ENCODE measurements at regions not wholly inside any gene's neighbourhood (a gene's known extent, or its start where the extent isn't known, plus 50 kb on each side); places are given as distances from the start of the nearest gene placed in this dataset.
"Not testable (repeated sequence)": the region's sequence is repeated elsewhere in the genome, so short reads cannot be mapped to it uniquely, and the experiment has no call there.

DNA sequence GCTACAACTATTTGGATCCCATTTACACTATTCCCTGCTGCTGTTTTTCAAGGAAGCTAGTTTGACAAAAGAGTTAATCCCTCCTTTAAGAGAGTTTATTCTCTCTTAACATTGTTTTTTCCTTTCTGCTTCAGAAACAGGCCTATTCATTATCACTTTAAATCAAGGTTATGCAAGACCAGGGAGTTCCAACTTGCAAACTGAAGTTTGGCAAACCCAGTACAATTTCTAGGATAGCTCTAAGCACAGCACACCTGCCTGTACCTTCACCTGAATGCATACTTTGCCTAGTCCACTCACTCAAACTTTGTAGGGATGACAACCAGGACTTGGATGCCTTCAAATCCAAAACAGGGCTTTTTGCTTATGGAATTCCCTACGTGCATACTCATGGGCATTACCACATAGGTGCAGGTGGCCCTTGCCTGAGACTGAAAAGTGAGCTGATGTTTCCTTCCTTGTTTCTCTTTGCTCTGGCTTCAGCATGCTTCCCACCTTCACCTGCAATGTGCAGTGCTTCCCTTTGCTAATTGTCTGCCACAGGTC, 193.8 kb upstream of the MMADHC start:
- DNase-seq = no peak

DNA sequence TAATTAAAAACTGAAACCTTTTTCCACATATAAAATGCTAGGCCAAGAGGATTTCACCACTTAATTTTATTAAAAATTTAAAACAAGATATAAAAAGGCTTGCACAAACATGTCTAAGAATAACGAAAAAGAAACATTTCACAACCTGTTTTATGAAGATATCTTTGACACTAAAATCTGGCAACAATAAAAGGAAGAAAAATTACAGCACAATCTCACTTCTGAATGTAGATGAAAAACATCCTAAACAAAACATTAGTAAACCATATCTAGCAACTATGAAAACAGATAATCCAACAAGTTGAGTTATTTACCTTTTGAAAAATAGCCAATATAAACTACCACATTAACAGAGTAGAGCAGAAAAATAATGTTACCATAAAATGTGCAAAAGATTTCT, 185.4 kb upstream of the MMADHC start:
- no peak for DNase-seq

DNA sequence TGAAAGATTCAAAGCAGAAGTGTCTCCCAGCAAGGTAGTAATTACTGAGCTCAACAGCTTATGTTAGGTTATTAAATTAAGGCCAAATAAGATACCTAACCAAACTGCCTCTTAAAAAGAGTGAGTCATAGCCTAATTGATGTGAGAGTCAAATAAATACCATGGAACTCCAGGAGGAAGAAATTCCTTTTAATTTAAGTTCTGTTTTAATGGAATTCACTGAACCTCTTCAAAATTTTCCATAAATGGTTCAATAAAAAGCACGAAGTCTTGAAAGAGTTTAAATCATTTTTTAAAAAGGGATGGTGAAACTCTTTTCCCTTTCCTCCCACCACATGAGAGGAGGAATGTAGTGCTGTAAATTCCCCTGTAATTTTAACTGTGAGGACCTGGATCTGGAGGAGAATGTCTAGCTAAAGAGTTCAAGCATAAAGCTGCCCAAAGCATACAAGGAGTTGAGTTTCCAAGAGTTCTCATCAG, 180.8 kb upstream of the MMADHC start:
- peak; percentile 77 for DNase-seq

DNA sequence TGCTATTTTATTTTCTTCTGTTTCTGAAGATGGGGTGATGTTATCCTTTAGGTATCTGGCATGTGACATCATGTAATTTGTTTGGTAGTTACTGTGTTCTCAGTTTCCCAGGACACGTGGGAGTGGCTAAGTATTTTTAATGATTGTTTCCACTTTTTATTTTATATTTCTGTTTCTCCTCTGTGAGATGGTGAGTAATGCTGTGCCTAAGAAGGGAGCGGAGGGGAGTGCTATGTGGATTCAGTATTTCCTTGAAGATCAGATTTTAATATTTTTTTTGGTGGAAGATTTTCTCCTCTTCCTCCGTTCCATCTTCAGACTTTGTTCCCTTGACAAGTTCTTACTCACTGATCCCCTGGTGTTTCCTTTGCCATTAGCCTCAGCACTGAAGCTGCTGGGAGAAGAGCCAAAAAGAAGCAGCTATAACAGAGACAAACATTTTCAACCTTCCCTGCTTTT, 180.0 kb upstream of the MMADHC start:
- peak; percentile 34 for DNase-seq

DNA sequence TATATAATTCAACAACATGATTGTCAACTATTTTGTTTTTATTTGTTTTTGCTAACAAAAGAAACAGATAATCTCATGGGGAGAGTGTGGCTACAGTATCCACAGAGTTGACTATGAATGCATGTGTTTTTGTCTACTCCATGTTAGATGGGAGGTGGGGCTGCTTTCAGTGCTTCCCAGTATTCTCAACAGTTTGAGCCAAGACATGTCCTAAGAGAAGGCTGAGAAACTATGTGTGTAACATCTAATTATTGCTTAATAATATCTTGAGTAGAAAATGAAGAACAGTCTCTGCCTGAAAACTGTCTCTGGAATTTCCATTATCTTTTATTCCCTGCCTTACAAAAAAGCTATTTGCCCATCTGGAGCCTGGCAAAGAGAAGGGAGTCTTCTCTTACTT, 178.8 kb upstream of the MMADHC start:
- no peak for DNase-seq

DNA sequence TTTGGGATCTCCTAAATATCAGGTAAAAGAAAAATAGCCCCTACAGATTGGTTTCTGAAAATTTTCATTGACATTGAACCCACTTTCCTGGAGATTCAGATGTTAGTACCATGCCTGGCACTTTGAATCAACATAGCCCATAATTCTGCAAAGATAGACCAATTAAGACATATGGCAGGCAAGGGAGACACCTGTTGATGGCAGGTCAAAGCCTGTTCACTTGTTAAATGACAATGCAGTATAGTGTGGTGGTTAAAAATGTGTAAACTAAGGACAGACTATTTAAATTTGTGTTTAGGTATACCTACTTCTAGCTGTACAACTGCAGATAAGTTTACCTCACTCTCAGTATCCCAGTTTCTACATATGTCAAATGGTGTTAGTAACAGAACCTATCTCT, 178.1 kb upstream of the MMADHC start:
- DNase-seq = peak; percentile 67

DNA sequence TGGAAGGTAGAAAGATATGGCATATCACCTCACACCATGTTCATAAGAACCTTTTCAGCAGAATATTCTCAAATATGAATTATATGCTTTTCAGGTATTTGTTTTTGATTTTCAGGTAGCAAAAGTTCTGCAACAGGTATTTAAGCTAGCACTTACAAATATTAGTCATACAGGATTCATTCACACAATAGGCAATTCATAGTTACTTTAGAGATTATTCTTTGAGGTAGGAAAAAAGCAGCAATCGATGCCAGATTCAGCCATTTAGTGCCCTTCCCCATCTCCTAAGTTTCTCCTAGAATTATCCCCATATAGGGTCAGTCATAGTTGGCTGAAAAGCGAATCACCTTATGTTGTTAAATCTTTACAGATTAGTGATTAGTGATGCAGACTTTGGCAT, 177.4 kb upstream of the MMADHC start:
- DNase-seq = no peak

DNA sequence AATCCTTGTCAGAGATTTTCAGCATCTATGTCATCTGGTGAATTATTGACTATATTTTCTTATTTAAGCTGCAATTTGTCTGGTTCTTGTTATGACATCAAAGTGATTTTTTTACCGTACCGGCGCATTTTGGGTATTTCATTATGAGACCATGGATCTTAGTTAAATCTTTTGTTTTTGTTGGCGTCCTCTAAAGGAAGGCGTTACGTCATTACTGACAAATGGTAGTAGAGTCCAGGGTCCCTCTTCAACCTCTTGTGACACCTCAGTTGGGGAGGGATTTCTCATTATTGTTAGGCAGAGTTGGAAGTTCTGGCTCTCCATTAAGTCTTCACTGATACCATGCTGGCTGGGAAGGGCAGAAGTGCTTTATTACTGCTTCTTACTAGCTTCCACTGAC, 175.8 kb upstream of the MMADHC start:
- no peak for DNase-seq

DNA sequence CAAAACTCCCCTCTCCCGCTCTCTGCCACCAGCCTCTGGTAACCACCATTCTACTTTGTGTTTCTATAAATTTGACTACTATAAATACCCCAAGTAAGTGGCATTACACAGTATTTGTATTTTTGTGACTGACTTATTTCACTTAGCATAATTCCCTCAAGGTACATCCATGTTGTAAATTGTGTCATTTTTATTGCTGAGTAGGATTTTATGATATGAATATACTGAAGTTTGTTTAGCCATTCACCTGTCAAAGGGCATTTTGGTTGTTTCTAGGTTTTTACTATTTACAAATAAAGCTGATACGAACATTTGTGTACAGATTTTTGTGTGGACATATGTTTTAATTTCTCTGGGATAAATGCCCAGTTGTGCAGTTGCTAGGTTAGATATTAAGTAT, 174.0 kb upstream of the MMADHC start:
- DNase-seq = no peak

DNA sequence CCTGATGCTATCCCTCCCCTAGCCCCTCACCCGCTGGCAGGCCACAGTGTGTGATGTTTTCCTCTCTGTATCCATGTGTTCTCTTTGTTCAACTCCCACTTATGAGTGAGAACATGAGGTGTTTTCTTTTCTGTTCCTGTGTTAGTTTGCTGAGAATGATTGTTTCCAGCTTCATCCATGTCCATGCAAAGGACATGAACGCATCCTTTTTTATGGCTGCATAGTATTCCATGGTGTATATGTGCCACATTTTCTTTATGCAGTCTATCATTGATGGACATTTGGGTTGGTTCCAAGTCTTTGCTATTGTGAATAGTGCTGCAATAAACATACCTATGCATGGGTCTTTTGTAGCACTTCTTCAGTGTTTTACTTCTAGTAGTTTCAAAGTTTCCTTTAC, 171.8 kb upstream of the MMADHC start:
- DNase-seq = not testable (repeated sequence)

DNA sequence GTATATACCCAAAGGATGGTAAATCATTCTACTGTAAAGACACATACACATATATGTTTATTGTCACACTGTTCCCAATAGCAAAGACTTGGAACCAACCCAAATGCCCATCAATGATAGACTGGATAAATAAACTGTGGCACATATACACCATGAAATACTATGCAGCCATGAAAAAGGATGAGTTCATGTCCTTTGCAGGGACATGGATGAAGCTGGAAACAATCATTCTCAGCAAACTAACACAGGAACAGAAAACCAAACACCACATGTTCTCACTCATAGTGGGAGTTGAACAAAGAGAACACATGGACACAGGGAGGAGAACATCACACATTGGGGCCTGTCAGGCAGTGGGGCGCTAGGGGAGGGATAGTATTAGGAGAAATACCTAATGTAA, 167.1 kb upstream of the MMADHC start:
- DNase-seq = not testable (repeated sequence)

DNA sequence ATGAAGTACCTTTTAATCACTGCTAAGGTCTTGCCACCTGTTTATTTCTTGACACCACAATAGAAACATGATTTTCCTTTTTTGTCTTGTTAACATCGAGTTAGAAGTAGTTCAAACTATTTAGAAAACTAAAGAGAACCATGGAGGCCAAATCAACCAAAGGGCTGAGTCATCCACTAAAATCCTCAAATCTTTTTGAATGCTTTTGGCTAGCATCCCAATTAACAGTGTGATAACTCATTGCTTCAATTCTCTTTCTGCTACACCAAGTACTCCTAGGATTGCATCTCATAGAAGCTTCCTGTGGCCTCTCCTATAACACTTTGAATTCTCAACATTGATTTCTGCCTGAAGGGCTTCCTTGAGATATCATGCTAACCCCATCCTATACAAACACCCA, 159.9 kb upstream of the MMADHC start:
- DNase-seq = no peak

DNA sequence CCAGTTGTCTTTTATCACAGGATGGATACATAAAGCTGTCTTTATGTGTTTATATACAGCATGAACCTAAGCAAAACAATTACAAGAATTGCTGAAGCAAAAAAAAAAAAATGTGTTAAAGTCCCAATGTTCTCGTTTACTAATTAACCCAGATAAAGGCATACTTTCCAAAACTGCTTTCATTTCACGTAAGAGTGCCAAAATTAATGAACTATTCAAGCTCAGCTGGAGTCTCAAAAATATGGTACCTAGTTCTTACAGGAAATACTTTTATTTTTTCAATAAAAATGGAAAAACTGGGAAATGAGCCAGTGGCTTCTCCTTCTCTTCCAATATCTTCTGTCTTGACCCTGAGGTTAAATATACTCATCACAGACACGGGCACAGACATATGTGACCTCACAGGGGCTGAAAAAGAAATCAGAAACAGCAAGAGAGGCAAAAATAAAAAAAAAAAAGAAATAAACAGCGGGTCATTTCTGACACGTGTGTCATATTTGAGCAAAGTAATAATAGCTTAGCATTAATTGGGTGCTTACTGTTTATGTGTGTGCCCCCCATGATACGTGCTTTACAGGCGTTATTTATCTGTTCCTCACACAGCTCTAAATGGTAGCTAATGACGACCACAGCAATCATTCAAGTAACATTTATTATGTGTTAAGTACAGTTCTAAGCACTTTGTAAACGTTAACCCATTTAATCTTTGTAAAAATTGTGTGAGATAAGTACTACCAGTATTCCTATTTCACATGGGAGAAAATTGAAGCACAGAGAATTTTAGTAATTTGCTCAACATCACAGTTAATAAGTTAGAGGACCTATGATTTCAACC, 158.0 kb upstream of the MMADHC start:
- DNase-seq = no peak

DNA sequence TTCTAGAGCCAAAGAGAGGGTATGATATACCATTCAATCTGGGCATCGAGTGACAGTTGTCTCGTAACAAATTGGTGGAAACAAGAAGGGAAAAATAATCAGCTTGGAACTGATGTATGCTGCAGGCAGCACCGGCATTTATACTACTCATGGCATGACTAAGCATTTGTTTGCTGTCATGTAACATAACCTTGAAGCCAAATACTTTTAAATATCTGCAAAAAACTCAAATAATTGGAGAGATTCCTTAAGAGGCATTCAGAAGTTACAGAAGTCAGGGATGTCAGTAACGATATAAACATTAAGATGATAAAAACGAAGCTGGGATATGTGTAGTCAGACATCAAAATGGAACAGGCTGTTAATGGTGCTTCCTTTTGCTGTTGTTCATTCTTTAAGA, 157.3 kb upstream of the MMADHC start:
- no peak for DNase-seq

DNA sequence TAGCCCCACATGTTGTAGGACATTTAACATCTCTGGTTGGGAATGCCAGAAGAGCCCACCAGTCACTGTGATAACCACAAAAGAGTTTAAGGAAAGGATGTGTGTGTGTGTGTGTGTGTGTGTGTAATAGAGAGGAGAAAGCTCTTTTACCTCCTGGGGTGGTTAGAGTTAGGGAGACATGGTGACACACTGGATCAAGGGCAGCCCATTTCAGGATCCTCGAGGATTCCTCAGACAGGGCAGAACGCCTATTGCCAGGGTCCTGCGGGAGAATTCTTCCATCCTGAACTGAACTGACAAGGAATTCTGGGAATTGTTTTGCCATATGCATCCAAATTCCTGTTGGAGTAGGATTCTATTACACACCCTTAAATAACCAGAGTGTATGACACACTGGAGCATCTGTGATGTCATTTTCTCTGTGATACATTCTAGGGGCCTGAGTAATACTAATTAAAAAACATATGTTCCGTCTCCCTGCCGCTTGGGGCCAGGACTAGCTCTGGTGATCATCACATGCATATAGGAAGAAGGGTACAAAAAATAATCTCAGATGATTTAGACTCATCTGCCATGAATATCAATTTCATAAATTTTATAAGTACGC, 156.4 kb upstream of the MMADHC start:
- no peak for DNase-seq

DNA sequence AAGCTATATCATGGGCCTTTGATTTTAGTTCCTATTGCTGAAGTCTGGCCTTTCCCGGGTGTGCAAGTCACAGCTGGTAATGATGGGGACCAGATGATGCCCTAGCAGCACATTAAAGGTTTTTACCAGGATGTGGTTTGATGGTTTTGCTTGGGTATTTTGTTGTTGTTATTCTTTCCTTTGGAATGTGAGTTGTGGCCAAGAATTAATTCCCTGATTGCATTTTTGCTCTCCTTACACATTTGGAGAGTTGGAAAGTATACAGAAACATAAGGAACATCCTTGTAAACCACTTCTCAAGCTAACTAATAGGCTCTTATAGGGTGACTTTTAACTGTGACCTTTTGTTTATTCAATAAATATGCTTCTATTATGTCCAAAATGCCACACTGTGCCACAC, 154.1 kb upstream of the MMADHC start:
- no peak for DNase-seq

DNA sequence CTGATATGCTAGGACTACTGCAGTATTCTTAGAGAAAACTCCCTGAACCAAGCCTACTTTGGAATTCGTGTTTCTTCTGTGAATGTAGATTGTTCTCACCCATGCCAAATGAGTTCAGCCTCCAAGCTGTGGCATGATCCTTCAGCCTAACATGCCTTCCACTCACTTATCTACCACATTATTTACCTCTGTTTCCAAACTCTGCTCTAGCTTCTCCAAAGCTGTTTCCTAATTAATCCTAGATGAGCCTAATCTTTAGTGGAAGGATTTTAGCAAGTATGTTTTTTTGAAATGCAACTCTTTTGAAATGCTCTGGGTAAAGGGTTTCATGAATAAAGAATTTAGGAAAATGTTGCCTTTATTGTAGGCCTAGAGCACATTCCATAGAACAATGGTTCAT, 152.9 kb upstream of the MMADHC start:
- no peak for DNase-seq

DNA sequence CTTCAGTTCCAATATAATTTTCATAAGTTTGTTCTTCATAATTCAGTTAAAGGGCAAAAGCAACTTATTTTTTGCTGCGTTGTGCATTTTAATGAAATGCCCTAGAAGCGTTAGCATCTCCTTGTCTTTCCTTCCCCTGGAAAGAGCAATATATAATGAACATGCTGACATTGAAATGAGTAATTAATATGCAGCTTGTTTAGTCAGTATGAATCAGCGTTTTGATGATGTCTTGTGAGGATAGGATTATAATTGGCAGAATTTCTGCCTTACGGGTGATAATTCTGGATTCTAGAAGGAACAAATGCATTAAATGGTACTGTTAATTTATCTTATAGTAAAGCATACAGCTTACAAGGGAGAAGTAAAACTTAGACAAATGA, 152.3 kb upstream of the MMADHC start:
- no peak for DNase-seq

DNA sequence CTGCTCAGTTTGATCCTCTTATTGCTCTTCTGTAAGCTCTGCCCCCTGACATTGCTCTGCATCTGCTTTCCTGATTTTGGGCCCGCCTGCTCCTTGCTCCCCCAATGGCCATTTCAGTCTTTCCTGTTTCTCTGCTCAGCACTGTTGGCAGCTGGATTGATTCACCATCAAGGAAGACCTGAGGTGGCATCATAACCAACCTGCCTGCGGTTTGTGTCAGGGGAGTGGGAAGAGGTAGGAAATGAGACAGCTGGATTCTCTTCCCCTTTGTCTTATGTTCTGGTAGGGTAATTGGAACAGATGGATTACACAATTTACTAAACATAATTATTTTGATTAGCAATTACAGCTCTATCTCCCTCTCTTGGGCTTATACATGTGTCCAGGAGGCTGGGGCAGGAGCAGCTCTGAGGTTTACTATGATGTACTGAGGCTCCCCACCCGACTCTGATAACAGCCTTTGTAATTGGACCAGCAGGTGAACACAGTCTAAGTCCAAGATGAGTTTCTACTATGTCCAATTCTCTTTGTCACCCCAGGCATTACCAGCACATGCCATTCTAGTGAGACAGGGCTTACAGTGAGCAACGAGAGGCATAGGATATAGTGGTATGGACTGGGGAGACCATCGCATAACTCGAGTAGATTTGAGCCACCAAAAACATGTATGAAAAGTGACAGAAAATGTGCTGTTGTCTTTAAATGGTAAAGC, 151.8 kb upstream of the MMADHC start:
- no peak for DNase-seq

DNA sequence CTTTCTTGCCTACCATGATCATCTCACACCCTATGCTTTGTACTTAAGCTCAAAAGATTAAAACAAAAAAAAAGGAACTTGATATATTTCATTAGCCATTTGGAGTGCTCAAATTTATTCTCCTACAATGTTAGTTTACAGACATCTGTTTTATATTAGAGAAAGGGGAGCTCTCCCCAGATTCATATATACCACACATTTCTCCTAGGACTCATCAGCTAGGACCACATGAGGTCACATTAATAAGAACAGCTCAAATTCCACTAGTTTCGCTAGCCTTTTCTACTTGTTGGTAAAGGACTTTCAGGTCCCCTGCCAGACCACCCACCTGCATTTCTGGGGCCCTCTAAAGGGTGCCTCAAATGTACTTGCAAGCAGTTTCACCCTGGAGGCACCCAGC, 151.2 kb upstream of the MMADHC start:
- no peak for DNase-seq

DNA sequence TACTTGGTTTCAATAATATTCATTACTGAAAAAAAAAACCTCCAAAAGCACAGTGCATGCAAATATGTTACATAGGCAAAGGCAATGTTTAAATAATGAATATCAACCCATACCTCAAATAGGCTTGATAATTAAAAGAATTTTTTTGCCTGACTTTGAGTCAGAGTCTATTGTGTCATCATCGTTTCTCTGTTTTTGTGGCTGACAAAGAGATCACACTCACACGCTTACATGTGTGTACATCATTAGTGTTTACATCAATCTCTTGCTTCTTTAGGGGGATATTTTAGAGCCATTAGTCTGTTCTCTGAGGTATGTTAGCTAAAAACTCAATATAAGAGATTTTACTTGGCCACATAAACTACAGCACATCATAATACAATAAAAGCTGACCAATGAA, 150.3 kb upstream of the MMADHC start:
- no peak for DNase-seq

DNA sequence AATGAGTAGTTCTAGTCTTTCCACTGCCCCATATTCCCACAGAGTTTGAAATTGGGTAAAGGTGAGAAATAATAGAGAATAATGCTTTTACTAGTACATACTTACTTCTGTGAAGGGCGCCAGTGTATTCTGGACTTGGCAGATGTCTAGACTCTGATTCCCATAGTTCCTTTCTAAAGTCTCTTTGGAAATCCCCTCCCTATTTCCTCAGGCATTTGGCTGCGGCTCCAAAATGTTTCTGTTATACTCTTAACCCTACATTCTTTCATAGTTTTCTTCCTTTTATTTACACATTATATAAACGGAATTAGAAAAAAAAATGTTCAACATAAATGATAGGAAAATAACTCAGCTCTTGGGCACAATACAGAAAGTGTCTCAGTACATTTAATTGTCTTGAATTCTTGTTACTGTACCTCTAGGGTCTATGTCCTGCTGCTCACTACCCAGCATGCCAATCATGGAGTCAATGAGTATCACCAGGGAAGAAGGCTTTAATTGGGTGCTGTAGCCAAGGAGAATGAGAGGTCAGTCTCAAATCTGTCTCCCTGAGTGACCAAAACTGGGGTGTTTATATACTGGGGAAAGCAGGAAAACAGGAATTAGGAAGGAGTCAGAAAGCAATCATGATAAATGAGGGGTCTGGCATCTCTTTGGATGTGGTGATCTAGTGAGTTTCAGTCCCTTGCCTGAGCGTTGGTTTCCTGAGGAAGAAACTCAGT, 147.8 kb upstream of the MMADHC start:
- DNase-seq = no peak

Data from NCI-H1105 treated with DMSO at 0.1 percent for 48 hours (cell line).